Esophagus muscularis mucosa (tissue), 3 donors: ENCODE measurements at regions not wholly inside any gene's neighbourhood (a gene's known extent, or its start where the extent isn't known, plus 50 kb on each side); places are given as distances from the start of the nearest gene placed in this dataset.

Experiments used
- CTCF ChIP-seq, 3 experiments: fragments of 200-600 bp in 2 of 3; fragments of 450-650 bp in 1 of 3; sonication (generic) in 2 of 3; IDR thresholded peaks; one replicate each; pipeline ENCODE4 v1.5.1; 2017 to 2019; ENCODE audit warnings: antibody characterized with exemption in 3 of 3, mild to moderate bottlenecking in 2 of 3, moderate library complexity in 1 of 3
- POLR2A ChIP-seq: fragments of 450-650 bp; IDR thresholded peaks from one replicate; pipeline ENCODE4 v1.6.1; 2017; ENCODE audit warnings: antibody characterized with exemption, moderate library complexity, mild to moderate bottlenecking, low read depth

- TF ChIP-seq CTCF (IDR thresholded peaks at IDR 0.05) (no peak), POLR2A (no peak)
These were observed 185.6 kb upstream of the ZNF462 start for GRCh38 chr9:106677374-106677773.
